ENCODE measurements at regions not wholly inside any gene's neighbourhood (a gene's known extent, or its start where the extent isn't known, plus 50 kb on each side); places are given as distances from the start of the nearest gene placed in this dataset.

- TF ChIP-seq POLR2AphosphoS5 (IDR thresholded peaks at IDR 0.05; ENCODE audit: low read depth, low read length) (no peak), TAF1 (IDR thresholded peaks at IDR 0.05; ENCODE audit: borderline replicate concordance, low read depth, low read length) (no peak), POLR2A (IDR thresholded peaks at IDR 0.05; ENCODE audit: low read depth, low read length) (no peak)
Observed at GRCh38 chr6:120290964-120291363, 941.4 kb upstream of the MAN1A1 start.
